ENCODE measurements at regions not wholly inside any gene's neighbourhood (a gene's known extent, or its start where the extent isn't known, plus 50 kb on each side); places are given as distances from the start of the nearest gene placed in this dataset.

GRCh38 chr5:121489972-121490371 is 361.7 kb upstream of the FTMT start:
- H3K27me3 Mint-ChIP-seq = no peaks in the 10 kb centered on the region
- H3K27ac Mint-ChIP-seq = no peak overlapping the region
- H3K4me1 Mint-ChIP-seq = no peaks in the 10 kb centered on the region
- no peak overlapping the region for H3K4me3 Mint-ChIP-seq
- DNase-seq (no peak), ATAC-seq (no peak)
- ChIA-PET POLR2A (no interaction called here), CTCF (no interaction called here)
- intact Hi-C loops (cut with DNase I, micrococcal nuclease) = no loop called here
- H3K36me3 Mint-ChIP-seq (ENCODE audit: low read depth) = no peaks in the 10 kb centered on the region
- H3K9me3 Mint-ChIP-seq (ENCODE audit: low read depth) = peaks cover 1% of the 10 kb centered on the region

- H3K4me1 Mint-ChIP-seq = no peaks in the 10 kb centered on the region
- H3K36me3 Mint-ChIP-seq (ENCODE audit: low read depth) = no peaks in the 10 kb centered on the region
- H3K9me3 Mint-ChIP-seq (ENCODE audit: low read depth) = no peaks in the 10 kb centered on the region
- H3K27ac Mint-ChIP-seq = no peak overlapping the region
- no peak for ATAC-seq
- no peaks in the 10 kb centered on the region for H3K27me3 Mint-ChIP-seq
- ChIA-PET CTCF (no interaction called here), POLR2A (interaction anchor here (0.6 kb wide), 1 partner anchor 24 kb away, joined by 3 read pairs; no protein-coding TSS in a partner anchor)
- intact Hi-C loops (cut with DNase I, micrococcal nuclease) = no loop called here
- no peak overlapping the region for H3K4me3 Mint-ChIP-seq
- no peak for DNase-seq
Measured at GRCh38 chr5:121497176-121497575, 354.5 kb upstream of the FTMT start.

GRCh38 chr5:121500310-121500709 is 351.4 kb upstream of the FTMT start:
- intact Hi-C loops (cut with DNase I, micrococcal nuclease) = no loop called here
- H3K4me1 Mint-ChIP-seq = no peaks in the 10 kb centered on the region
- POLR2A ChIA-PET = no interaction called here
- no peak overlapping the region for H3K27ac Mint-ChIP-seq
- H3K4me3 Mint-ChIP-seq = no peak overlapping the region
- H3K36me3 Mint-ChIP-seq (ENCODE audit: low read depth) = no peaks in the 10 kb centered on the region
- ATAC-seq = no peak
- CTCF ChIA-PET = no interaction called here
- no peak for DNase-seq
- no peaks in the 10 kb centered on the region for H3K27me3 Mint-ChIP-seq
- H3K9me3 Mint-ChIP-seq (ENCODE audit: low read depth) = no peaks in the 10 kb centered on the region

GRCh38 chr5:121503111-121503840 is 348.4 kb upstream of the FTMT start:
- no peaks in the 10 kb centered on the region for H3K36me3 Mint-ChIP-seq (ENCODE audit: low read depth)
- CTCF ChIA-PET = no interaction called here
- no peaks in the 10 kb centered on the region for H3K4me1 Mint-ChIP-seq
- H3K27me3 Mint-ChIP-seq = no peaks in the 10 kb centered on the region
- H3K4me3 Mint-ChIP-seq = no peak overlapping the region
- H3K27ac Mint-ChIP-seq = no peak overlapping the region
- H3K9me3 Mint-ChIP-seq (ENCODE audit: low read depth) = no peaks in the 10 kb centered on the region
- no peak for ATAC-seq
- intact Hi-C loops (cut with DNase I, micrococcal nuclease) = no loop called here
- DNase-seq = no peak
- POLR2A ChIA-PET = no interaction called here

GRCh38 chr5:121516997-121517396 is 334.7 kb upstream of the FTMT start:
- intact Hi-C loops (cut with DNase I, micrococcal nuclease) = no loop called here
- Mint-ChIP-seq H3K27me3 (no peaks in the 10 kb centered on the region), H3K4me1 (no peaks in the 10 kb centered on the region), H3K4me3 (no peak overlapping the region), H3K27ac (no peak overlapping the region), H3K36me3 (ENCODE audit: low read depth) (no peaks in the 10 kb centered on the region), H3K9me3 (ENCODE audit: low read depth) (peaks cover 6% of the 10 kb centered on the region)
- POLR2A ChIA-PET = no interaction called here
- CTCF ChIA-PET = no interaction called here
- DNase-seq (no peak), ATAC-seq (no peak)

GRCh38 chr5:121525706-121526105 is 326.0 kb upstream of the FTMT start:
- ChIA-PET CTCF (no interaction called here), POLR2A (no interaction called here)
- Mint-ChIP-seq H3K4me3 (no peak overlapping the region), H3K4me1 (no peaks in the 10 kb centered on the region), H3K9me3 (ENCODE audit: low read depth) (peaks cover 4% of the 10 kb centered on the region), H3K27me3 (no peaks in the 10 kb centered on the region), H3K36me3 (ENCODE audit: low read depth) (no peaks in the 10 kb centered on the region), H3K27ac (no peak overlapping the region)
- no peak for ATAC-seq
- intact Hi-C loops (cut with DNase I, micrococcal nuclease) = no loop called here
- DNase-seq = no peak

GRCh38 chr5:121526908-121527307 is 324.8 kb upstream of the FTMT start:
- Mint-ChIP-seq H3K4me1 (no peaks in the 10 kb centered on the region), H3K27ac (no peak overlapping the region), H3K9me3 (ENCODE audit: low read depth) (peaks cover 4% of the 10 kb centered on the region), H3K4me3 (no peak overlapping the region), H3K27me3 (no peaks in the 10 kb centered on the region), H3K36me3 (ENCODE audit: low read depth) (no peaks in the 10 kb centered on the region)
- intact Hi-C loops (cut with DNase I, micrococcal nuclease) = no loop called here
- no peak for DNase-seq
- ChIA-PET CTCF (no interaction called here), POLR2A (no interaction called here)
- no peak for ATAC-seq

- peaks cover 9% of the 10 kb centered on the region for H3K9me3 Mint-ChIP-seq (ENCODE audit: low read depth)
- H3K27ac Mint-ChIP-seq = no peak overlapping the region
- ChIA-PET POLR2A (no interaction called here), CTCF (no interaction called here)
- H3K4me3 Mint-ChIP-seq = no peak overlapping the region
- no peaks in the 10 kb centered on the region for H3K4me1 Mint-ChIP-seq
- DNase-seq = no peak
- ATAC-seq = no peak
- intact Hi-C loops (cut with DNase I, micrococcal nuclease) = no loop called here
- H3K27me3 Mint-ChIP-seq = no peaks in the 10 kb centered on the region
- no peaks in the 10 kb centered on the region for H3K36me3 Mint-ChIP-seq (ENCODE audit: low read depth)
Measured at GRCh38 chr5:121533814-121534213, 317.9 kb upstream of the FTMT start.

GRCh38 chr5:121550989-121551388 is 300.7 kb upstream of the FTMT start:
- ChIA-PET CTCF (no interaction called here), POLR2A (no interaction called here)
- DNase-seq (no peak), ATAC-seq (no peak)
- Mint-ChIP-seq H3K4me3 (no peak overlapping the region), H3K27ac (no peak overlapping the region), H3K27me3 (no peaks in the 10 kb centered on the region), H3K9me3 (ENCODE audit: low read depth) (peaks cover 2% of the 10 kb centered on the region), H3K4me1 (no peaks in the 10 kb centered on the region), H3K36me3 (ENCODE audit: low read depth) (no peaks in the 10 kb centered on the region)
- intact Hi-C loops (cut with DNase I, micrococcal nuclease) = no loop called here

- no peak for DNase-seq
- Mint-ChIP-seq H3K9me3 (ENCODE audit: low read depth) (no peaks in the 10 kb centered on the region), H3K4me1 (no peaks in the 10 kb centered on the region), H3K27me3 (no peaks in the 10 kb centered on the region), H3K27ac (no peak overlapping the region), H3K4me3 (no peak overlapping the region), H3K36me3 (ENCODE audit: low read depth) (no peaks in the 10 kb centered on the region)
- no peak for ATAC-seq
- ChIA-PET POLR2A (no interaction called here), CTCF (no interaction called here)
- intact Hi-C loops (cut with DNase I, micrococcal nuclease) = no loop called here
Measured at GRCh38 chr5:121559832-121560231, 291.9 kb upstream of the FTMT start.

GRCh38 chr5:121572061-121572460 is 279.6 kb upstream of the FTMT start:
- Mint-ChIP-seq H3K36me3 (ENCODE audit: low read depth) (no peaks in the 10 kb centered on the region), H3K9me3 (ENCODE audit: low read depth) (peaks cover 4% of the 10 kb centered on the region), H3K27ac (no peak overlapping the region), H3K4me3 (no peak overlapping the region), H3K27me3 (no peaks in the 10 kb centered on the region), H3K4me1 (no peaks in the 10 kb centered on the region)
- no peak for ATAC-seq
- DNase-seq = no peak
- ChIA-PET POLR2A (no interaction called here), CTCF (no interaction called here)
- intact Hi-C loops (cut with DNase I, micrococcal nuclease) = no loop called here

GRCh38 chr5:121573721-121574382 is 277.8 kb upstream of the FTMT start:
- no peaks in the 10 kb centered on the region for H3K27me3 Mint-ChIP-seq
- POLR2A ChIA-PET = no interaction called here
- no peak overlapping the region for H3K4me3 Mint-ChIP-seq
- peaks cover 4% of the 10 kb centered on the region for H3K9me3 Mint-ChIP-seq (ENCODE audit: low read depth)
- CTCF ChIA-PET = no interaction called here
- intact Hi-C loops (cut with DNase I, micrococcal nuclease) = no loop called here
- DNase-seq = no peak
- no peaks in the 10 kb centered on the region for H3K4me1 Mint-ChIP-seq
- no peak for ATAC-seq
- no peaks in the 10 kb centered on the region for H3K36me3 Mint-ChIP-seq (ENCODE audit: low read depth)
- no peak overlapping the region for H3K27ac Mint-ChIP-seq
